Astrocyte of the hippocampus (primary cell): ENCODE measurements at regions not wholly inside any gene's neighbourhood (a gene's known extent, or its start where the extent isn't known, plus 50 kb on each side); places are given as distances from the start of the nearest gene placed in this dataset.

Experiments
- DNase-seq: peaks from one replicate; pipeline ENCODE4 v3.0.0; 2011; ENCODE audit warnings: low read depth, low spot score

DNA sequence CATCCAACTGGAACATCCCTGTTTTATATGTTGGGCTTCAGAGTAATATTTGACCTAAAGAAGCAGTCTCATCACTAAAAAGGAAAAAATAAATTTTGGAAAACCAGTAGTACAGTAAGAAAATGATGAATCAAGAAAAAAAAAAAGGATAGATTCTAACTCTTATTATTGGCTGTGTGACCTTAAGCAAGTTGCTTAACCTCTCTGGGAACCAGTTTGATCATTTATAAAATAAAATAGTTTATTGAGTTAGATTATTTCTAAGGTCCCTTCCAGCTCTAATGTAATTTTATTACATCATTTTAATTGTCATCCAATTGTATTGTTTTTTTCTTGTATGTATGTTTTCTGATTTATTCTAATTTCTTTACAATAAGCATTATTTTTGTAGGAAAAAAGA is 127.0 kb downstream of the PRELID2 start:
- no peak for DNase-seq

DNA sequence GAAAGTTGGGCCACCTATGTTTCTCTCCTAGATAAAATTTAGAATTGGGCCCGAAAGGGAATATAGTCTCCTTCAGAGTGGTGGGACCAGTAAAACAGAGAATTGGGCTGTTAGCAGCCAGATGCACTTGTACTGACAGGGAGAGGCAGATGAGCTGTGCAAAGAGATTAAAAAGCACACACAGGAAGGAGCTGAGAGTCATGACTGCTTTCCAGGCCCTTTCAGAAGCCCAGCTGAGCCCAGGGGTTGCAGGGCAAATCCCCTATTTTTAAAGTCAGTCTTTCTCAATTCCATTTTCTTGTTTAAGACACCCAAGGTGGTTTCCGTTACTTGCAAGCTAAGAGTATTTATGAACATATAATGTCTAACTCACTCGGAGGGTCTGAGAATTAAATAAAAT is 130.4 kb downstream of the PRELID2 start:
- no peak for DNase-seq

DNA sequence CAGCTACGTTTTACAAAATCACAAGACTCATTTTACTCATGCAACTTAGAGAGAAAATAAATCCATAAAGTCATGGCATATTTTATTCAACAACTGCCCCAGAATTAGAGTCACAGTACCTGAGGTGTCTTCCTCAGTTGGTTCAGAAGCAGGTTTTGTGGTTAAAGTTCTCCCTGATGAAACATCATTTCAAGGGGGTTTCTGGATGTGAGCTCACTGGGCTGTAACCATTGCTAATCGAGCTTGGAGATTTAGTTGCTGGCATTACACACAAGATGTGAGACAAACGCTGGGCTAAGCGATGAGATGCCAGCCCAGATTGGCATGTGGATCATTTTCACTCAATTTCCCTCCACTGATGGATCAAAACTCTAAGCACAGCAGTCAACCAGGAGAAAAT is 131.3 kb downstream of the PRELID2 start:
- DNase-seq = no peak

DNA sequence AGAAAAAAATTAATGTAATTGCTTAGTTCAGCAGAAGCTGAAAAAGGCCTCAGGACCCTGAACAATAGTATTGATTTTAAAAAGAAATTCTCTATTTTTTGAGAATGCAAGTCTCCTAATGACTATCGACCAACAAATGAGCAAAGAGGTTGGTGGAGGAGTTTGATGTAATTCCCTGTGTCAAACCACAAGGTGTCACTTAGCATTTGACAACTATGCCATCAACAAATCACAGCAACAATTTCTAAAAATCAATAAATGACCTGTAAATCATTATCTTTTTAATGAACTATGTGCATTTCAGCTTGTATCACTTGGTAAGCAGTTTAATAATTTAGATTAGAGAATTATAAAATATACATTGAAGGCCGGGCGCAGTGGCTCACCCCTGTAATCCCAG is 133.7 kb downstream of the PRELID2 start:
- DNase-seq = no peak

DNA sequence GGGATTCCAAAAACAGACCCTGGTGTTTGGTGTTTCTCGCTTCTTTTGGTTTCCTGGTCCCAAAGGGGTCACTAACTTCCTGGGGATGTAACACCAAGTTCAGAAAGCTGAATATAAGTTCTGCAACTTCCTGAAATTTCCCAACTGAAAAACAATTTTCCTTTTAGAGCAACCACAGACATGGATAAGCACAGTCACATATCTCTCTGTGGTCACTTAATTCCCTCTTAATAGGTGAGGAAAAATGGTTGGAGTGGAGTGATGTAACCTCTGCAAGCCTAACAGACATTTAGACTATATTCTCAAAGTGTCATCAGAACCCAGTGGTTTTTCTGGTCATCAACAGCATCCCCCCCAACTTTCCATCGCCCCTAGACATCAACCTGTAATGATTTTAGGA is 135.3 kb downstream of the PRELID2 start:
- peak; percentile 6 for DNase-seq

DNA sequence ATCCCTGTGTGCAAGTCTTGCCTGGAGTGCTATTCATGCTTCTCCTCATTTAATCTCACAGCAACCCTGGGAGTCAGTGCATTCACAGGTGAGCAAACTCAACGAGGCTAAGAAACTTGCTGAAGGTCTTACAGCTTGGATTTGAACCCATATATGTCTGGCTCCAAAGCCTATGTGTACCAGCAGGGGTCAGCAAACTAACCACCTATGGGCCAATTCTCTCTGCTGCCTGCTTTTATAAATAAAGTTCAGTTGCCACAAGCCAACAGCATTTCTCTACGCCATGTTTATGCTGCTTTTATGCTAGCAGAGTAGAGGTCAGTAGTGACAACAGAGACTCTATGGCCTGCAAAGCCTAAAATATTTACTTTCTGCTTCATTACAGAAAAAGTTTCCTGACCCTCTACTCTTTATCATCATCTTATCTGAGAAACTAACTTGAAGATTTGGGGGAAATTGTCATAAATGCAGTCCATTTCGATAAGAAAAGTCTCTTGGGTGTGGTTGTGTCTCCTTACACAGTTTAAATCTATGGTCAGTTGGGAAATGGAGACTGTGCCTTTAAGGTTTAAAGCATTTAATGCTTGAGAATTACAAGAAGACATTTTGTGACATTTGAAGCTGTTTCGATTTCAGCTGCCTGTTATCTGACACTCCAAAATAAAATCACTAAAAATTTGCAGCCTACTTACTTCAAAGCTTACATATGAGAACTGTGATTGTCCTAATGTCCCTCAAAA is 137.7 kb downstream of the PRELID2 start:
- peak; percentile 23 for DNase-seq

DNA sequence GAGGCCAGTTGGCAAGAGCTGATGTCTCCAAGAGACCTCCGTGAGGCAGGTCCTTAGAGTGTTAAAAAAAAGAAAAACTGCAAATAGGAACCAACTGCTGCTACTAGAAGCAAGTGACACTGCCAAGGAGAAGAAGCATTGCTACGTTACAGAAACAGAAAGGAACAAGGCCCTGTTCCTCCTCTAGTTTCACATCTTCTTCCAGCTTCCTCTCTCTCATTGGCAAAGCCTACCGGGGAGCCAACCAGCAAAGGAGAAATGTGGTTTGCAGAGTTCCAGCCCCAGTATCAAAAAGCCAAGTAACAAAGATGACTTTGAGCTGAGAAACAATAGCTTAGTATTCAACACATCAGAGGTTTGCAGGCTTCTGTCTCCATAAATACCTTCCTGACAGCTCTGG is 145.9 kb downstream of the PRELID2 start:
- DNase-seq = no peak

DNA sequence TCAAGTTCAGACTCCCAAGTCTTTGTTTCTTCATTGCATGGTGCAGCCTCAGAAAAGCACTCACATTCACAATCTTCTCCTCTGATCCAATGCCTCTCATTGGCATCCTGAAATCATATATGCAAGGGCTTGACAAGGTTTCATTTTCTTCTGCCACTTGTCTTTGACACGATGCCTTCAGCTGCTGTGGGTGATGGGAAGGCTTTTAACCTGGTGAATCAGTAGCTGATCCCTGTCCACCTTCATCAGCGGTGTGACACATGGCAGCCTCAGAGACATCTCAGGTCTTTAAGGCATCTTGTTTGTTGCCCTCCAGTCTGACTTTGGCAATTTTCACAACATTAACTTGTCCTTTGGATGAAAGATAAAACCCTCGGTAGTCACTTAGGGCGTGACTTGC is 147.2 kb downstream of the PRELID2 start:
- DNase-seq = no peak

DNA sequence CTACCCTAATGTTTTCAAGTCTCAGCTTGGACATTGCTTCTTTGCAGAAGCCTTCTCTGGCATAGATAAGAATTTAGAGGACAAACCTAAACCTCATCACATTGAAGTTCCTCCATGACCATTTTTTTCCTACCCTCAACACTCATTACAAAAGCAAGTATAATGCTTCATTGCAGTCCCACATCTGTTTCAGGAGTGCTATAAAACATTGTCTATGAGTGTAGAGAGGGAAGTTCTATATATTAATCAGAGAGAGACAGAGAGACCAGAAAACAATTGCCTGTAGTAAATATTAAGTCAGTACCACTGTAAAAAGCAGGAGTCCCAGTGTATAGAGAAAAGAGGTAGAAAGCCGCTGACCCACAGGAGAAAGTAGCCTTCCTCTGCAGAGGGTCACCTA is 149.7 kb downstream of the PRELID2 start:
- no peak for DNase-seq

DNA sequence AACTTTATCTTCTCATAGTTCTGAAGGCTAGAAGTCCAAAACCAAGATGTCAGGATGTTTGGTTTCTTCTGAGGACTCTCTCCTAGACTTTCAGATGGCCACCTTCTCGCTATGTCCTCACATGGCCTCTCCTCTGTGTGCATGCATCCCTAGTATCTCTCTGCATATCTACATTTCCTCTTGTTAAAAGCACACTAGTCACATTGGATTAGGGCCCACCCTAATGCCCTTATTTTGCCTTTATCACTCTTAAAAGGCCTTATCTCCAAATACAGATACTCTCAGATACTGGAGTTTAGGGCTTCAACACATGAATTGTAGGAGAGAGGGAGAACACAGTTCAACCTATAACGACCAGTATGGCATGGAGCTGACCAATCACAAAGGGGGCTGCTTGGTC is 151.7 kb downstream of the PRELID2 start:
- DNase-seq = no peak

DNA sequence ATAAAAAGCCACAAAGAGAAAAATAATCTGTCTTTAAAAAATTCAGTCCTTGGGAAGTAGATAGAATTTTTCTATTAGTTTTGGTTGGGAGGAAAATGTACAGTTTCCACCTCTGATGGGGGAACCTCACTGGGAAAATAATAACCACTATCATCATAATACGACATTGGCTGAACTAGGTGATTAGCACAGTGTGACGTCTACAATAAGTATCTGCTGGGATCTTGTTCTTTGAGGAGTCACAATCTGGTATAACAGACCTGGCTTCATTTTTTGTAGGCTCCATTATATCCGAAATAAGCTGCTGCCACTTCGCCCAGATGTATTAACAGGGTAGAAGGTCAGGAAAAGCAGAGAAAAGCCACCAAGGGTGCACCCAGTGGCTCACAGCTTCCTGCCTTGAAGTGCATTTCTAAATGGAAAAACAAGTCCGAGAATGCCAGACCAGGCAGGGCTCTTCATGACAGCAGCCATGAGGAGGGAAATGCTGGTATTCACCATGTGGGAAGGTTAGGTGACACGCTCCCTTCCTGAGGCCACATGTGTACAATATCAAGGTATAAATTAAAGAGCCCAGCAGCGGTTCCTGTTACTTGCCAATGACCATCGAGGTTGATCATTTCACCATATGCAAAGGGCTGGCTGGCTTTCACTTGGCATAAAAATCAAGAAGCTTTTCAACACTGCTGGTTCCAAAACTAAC is 152.8 kb downstream of the PRELID2 start:
- DNase-seq = no peak

DNA sequence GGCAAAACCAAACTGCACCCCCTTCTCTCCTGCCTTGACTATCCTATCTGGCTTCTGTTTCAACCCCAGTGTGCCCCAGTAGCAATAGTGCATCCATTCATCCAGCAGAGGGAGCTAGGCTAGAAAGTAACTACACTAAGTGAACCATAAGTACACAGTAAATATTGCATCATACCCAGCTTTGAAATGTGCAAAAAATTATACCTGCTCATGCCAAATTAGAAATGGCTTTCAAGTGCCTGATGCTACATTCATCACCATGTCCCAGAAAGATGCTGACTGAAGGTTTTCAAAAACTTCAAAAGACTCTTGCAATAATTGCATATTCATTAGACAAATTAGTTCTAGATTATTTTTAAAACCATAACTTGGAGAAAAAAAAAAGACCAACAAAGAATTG is 153.5 kb downstream of the PRELID2 start:
- DNase-seq = peak; percentile 80

DNA sequence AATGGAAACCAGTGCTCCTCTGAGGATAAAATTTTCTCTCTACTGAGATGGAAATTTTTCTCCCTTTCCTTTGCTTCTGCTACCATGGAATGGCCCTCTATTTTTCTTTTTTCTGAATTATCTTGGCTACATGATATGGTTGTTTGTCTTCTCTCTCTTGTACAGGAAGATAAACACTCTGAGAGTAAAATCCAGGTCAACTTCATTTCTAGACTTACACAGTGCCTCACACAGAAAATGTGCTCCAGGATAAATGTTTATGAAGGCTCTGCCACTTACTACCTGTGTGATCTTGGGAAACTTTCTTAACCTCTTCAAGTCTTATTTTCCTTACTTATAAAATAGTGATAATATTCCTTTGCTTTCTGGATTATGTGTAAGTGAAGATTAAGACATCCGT is 153.9 kb downstream of the PRELID2 start:
- DNase-seq = no peak

DNA sequence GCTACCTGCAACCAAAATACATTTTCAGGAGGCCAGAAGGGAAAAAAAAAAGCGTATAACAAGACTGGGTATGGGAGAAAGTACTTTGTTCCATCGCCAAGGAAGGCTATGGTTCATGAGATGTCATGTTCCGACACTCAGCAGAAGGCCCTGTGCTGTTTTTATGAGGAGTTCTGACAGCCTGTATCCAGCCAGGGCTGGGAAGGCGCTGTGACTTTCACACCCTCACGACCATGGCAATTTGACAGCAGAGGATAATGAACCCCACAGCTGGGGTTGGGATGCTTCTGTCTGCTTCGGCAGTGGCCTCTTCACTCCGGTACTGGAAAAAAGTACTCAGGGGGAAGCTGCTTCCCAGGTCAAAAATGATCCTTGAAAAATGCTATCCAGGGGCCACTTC is 154.4 kb downstream of the PRELID2 start:
- DNase-seq = no peak

DNA sequence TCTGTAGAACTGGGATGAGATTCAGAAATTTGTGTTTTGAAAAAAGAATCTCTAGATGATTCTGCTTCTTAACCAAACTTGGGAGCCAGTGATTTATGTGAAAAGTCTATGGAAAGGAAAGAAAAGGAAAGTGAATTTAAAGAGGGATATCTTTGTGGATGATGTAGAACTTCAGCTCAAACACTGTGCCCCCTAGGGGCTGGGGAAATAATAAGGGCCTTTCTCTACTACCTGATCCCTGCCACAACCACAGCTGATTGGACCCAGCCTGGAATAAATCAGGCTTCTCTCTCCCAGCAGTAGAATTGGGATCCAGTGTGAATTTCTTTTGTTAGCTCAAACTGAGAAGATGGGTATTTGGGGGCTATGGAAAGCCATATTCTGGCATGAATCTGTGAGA is 155.0 kb downstream of the PRELID2 start:
- no peak for DNase-seq

DNA sequence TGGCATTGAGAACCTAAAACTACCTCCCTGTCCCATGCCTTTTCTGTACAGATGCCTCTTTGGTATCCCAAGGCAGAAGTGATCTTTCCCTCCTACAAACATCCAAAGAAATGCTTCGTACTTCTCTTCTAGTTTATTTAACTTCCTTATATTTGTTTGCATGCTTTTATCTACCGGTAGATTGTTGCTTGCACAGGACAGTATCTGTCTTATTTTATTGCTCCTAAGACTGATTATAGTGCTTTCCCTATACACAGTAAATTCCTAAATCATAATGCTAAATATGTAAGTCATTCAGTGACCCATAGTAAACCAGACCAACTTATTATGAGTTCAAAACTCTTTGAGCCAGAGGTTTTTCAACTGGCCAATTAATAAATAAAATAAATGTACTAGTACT is 156.9 kb downstream of the PRELID2 start:
- DNase-seq = no peak

DNA sequence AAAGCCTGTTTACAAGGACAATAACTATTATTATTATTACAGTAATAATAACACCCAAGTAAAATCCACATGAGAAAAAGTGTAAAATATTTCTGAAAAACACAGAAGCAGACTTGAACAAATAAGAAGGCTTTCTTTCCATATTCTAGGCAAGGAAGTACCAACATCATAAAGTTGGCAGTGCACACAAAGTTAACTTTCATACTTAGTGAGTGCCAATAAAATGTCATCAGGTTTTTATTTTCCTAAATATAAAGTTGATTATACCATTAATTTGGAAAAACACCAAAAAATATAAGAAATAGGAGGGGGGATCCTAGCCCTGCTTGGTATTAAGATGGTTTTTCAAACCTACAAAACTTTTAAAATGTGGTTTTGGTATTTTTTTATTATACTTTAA is 161.4 kb downstream of the PRELID2 start:
- DNase-seq = no peak

DNA sequence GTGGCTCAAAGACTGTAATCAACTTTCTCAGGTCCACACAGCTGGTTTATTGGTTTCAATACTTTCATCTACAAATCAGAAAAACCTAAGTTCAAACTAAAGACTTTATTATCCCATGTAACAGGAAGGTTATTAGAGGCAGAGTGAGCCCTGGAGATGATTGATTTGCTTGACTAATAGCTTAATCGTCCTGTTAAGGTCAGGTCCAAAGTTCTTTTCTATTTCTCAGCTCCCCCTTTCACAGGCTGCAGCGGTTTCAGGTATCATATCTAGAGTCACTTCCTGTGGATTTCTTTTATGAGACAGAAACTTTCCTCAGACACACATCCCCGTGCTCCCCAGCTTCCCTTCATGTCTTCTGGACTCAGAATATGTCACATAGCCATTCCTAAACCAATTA is 166.4 kb downstream of the PRELID2 start:
- no peak for DNase-seq

DNA sequence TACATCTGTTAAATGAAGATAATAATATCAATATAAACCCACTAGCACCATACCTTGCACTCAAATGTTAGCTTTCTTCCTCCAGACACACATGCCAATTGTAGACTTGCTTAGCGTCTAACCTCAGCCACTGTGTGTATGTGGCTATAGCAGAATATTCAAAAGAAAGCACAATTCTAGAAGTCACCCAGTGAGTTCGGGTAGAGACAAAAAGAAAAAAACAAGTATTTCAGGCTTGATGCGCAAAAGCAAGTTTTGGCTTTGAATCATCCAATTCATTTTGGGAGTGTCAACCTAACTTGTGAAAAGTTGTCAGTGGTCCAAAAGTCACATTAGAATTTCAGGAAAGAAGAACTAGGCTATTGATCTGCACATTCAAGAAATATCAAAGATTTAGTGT is 167.4 kb downstream of the PRELID2 start:
- DNase-seq = no peak

DNA sequence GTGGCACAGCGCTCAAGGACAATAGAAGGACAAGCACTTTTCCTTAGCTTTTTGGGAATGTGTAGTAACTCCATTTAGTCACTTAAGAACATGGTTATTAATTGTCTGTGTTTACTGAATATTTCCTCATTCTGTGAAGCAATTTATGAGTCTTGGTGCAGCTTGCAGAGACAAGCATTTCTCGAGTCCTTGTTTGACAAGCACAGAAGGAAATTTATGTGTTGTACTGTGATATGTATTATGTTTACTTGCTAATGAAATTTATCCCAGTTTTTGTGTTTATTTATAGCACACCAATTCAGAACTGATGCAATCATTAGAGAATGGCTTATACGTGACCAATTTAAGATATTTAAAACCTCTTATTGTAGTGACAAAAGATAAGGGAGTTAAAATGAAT is 168.6 kb downstream of the PRELID2 start:
- no peak for DNase-seq

DNA sequence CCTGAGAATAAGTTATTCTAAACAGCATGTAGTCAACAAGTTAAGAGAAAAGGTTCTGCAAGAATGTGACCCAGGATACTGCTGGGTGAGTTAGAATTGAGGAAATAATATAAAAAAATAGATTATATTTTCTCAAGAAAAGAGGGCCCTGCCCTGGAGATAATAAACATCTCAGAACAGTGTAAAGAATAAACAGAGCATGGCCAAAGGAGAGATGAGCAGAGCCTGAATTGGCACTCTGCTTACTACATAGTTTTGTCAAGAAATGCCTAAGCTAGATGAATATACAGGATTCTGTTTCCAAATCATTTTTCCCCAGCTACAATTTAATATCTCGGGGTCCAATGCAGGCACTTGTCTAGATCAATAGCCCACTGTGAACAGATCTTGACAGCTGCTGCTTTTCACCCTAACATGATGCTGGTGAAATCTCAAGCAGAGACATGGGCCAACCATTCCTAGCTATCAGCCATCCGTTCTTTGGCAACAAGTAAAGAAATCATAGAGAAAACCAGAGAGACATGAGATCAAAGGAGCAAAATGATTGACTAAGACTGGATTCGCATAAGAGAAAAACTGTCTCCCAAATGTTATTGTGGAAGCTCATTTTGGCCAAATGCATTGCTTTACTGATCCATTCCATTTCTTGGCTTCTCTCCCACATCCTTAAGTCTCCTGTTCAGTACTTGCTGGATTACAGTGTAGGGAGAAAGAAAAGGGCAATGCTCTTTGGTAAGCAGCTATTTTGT is 173.2 kb downstream of the PRELID2 start:
- no peak for DNase-seq

DNA sequence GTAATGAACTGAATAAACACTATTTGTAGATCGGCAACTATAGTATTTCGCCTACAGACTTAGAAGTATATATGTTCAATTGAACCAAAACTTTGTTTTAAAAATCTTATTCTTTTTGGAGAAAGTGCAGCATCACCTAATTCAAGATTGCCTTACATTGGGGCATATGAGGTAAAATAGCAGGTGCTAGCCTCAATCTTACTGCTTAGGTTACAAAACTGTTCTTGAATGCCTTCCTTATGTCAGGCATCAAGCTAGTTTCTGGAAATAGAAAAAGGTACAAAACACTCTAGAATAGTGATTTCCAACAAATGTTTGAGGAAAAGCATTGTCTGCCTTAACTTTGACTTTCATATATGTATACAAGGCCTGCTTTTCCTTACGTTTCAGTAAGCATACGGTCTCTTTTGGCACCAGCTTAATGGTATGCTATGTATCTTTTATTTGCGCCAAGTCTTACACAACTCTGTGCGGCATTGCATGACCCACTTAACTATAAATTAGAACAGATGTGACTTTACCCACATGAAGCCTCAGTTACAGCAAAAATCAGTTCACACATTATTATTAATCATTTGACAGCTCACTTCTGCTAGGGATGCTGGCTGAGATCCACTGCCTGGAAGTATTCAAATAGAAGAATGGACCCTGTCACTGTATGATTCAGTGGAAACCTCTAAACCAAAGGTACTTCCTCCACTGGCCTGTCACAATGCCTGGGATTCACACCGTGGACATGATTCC is 174.1 kb downstream of the PRELID2 start:
- peak; percentile 11 for DNase-seq
